GM18861 (cell line): ENCODE measurements at regions not wholly inside any gene's neighbourhood (a gene's known extent, or its start where the extent isn't known, plus 50 kb on each side); places are given as distances from the start of the nearest gene placed in this dataset.

Experiments used
- ATAC-seq: cut with Tn5 transposase; IDR thresholded peaks from one replicate; pipeline ENCODE4 v1.9.1; 2021; ENCODE audit not compliant: unreplicated experiment

- no peak for ATAC-seq
Observed at GRCh38 chr18:1999387-1999786, 571.9 kb downstream of the METTL4 start.

- no peak for ATAC-seq
Observed at GRCh38 chr18:2002151-2002550, 569.2 kb downstream of the METTL4 start.

GRCh38 chr18:2002604-2003003 lies 568.7 kb downstream of the METTL4 start:
- no peak for ATAC-seq

GRCh38 chr18:2009942-2010697 lies 561.2 kb downstream of the METTL4 start:
- no peak for ATAC-seq

- no peak for ATAC-seq
Observed at GRCh38 chr18:2027016-2027415, 544.3 kb downstream of the METTL4 start.

DNA sequence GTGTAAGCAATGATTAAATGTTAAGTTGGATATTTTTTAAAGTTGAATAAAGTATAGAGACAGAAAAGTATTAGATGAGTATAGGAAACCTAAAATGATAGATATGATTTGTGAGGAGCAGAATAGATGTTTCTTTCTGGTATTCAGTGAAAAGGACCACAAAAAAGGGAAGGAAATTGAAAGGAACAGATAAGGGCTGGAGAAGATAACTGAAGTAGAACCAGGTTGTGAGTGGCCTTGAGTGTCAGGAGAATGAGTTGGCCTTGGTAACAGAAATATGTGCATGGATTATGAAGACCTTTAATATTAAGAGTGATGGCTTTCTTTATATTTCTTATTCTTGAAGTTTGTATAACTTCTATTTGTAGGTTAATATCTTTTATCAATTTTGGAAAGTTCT lies 543.5 kb downstream of the METTL4 start:
- no peak for ATAC-seq

DNA sequence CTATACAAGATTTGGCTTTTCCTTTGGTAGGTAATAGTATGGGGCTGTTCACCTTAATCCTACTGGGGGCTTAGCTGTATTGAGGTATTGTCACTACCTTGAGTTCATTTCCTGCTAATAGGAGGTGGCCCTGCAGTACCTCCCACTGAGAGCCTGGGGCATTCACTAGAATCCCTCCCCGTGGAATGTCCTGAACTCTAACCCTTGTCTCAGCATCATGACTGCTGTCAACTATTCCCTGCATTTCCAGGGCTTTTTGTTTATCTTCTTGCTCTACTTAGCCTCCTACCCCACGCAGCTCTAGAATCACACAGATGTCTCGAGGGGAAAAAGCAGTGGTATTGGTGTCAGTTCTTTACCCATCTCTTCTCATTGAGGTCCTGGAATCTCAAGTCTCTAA lies 542.3 kb downstream of the METTL4 start:
- ATAC-seq: no peak

- no peak for ATAC-seq
Observed at GRCh38 chr18:2030647-2031046, 540.7 kb downstream of the METTL4 start.

DNA sequence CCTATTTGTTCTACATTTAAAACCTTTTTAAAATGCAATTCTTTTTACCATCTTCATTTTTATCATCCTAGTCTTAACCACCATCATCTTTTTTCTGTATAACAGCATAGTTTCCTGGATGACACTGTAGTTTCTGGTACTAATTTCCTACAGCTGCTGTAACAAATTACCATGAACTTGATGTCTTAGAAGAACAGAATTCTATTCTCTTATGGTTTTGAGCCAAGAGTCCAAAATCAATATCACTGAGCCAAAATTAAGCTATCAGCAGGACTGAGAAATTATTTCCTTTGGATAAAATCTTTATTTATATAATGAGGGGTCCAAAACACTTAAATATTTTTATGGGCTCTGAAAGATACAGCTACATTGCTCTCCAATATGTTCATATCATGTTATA lies 539.3 kb downstream of the METTL4 start:
- no peak for ATAC-seq

DNA sequence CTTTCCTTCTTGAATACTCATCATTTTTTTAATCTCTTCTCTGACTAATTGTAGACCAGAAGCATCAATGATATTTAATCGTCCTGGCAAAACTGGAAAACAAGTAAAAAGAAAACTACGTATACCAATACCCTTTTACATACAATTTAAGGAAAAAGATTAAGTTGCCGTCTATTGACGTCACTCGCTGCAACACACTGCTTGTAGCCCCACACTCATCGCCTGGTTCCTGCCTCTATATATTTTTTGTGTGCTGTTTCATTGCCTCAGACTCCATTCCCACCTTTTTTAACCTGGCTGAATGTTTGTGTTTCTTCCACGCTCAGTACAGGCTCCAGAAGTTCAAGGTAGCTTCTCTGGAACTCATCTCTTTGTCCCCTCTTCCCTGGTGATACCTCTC lies 536.2 kb downstream of the METTL4 start:
- no peak for ATAC-seq

GRCh38 chr18:2036086-2036485 lies 535.2 kb downstream of the METTL4 start:
- no peak for ATAC-seq

GRCh38 chr18:2040279-2040678 lies 531.0 kb downstream of the METTL4 start:
- ATAC-seq: no peak

GRCh38 chr18:2049986-2050385 lies 521.3 kb downstream of the METTL4 start:
- no peak for ATAC-seq

DNA sequence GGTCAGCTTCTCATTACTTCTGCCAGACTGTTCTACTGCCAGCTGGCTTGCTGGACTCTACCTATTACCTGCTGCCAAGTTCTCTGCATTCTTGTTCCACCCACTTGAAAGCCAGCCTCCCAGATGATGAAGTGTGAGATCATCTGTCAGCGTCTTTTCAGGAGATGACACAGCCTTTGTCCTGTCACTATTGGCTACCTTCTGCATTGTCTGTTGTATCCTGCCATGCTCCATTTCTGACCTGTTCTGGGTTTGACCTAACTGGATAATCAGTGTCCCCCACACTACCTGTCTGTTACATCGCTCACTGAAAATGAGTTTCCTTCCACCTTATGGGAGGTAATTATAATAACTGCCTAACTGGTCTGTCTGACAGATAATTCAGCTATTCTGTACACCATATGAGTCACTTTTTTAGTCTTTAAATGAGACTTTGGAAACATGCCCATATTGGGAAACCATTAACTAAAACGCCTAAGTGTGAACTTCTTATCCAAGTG lies 520.6 kb downstream of the METTL4 start:
- ATAC-seq: no peak

DNA sequence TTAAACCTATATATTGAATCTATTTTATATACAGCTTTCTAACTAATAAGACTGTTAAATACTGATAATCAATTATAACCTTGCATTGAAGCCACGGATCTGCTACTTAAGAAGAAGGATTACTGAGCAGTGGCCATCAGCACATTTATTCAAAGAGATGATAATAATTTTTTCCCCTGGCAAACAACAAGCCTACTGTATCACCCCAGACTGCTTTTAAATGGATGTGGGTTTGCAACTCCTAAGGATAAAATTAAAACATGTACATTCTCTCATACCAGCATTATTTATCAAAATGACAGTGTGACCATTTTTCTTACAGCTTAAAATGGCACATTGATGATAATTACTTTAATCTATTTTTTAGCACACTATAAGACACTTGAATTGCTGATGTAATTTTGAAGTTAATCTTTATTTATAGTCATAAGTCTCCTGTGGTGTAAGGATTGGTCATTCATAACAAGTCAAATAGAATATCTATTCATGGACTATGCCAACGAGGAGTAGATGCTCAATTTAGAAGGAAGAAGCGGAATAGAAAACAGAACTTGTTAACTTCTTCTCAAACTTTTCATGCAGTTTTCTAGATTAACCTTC lies 517.7 kb downstream of the METTL4 start:
- ATAC-seq: no peak

- no peak for ATAC-seq
Observed at GRCh38 chr18:2059336-2059735, 512.0 kb downstream of the METTL4 start.

DNA sequence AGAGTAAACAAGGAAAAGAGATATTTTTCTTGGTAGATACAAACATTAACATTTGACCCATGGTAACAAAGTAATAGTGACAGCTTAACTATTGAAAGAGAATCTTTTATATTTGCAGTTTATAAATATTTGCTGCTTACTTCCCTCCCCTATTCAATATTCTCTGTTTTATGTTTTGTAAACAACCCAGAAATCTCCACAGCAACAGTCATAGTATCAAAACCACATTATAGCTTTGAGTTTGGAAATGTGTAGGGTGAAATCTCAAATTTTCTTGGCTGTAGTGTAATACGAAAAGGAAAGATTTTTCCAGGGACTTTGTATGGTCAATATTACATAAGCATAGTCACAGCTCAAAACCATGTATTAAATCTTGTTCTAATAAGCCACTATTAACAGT lies 511.2 kb downstream of the METTL4 start:
- ATAC-seq: no peak

DNA sequence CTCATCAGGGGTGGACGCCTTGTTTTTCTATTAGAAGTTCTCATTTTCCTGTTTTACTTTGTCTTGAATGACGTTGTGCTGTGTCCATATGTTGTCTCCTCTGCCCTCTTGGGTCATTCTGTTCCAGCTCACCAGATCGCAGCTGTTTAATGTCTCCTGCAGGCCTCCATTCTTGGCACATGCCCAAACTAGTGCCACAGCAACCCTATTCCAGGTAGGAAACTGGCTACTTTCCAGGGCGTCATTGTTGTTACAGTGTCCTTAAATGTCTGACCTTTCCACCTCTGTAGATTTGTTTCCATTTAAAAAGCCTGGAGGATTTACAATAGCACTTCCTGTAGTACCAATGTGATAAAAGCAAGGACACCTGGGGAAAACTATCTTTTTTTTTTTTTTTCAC lies 500.7 kb downstream of the METTL4 start:
- no peak for ATAC-seq

- ATAC-seq: no peak
Observed at GRCh38 chr18:2075499-2075898, 495.8 kb downstream of the METTL4 start.

- no peak for ATAC-seq
Observed at GRCh38 chr18:2082676-2083075, 488.6 kb downstream of the METTL4 start.

- ATAC-seq: no peak
Observed at GRCh38 chr18:2083691-2084090, 487.6 kb downstream of the METTL4 start.

DNA sequence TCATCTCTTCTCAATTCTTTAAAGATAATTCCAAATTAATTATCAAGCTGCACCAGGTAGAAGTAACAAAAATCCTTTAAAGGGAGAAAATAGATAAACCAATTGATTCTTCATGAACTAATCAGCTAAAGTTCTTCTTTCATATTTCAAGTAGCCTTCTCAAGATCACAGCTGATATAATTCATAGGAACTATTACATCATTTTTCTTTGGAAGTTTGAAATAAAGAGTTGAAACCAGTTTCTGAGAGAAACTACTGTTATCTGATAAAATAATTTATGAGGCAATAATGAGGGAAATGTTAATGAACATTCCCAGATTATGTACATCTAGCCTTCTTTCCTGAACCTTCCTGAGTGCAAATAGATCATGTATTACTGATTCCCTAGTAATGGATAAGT lies 484.9 kb downstream of the METTL4 start:
- no peak for ATAC-seq
